GM21529 (cell line): ENCODE measurements at regions not wholly inside any gene's neighbourhood (a gene's known extent, or its start where the extent isn't known, plus 50 kb on each side); places are given as distances from the start of the nearest gene placed in this dataset.
A peak's percentile ranks its signal among the peaks of the same experiment; 100 is the strongest.

Source experiments
- ATAC-seq: cut with Tn5 transposase; IDR thresholded peaks from one replicate; pipeline ENCODE4 v1.9.1; 2021; ENCODE audit not compliant: unreplicated experiment

GRCh38 chr3:178258121-178258520 lies 278.1 kb upstream of the KCNMB2 start:
- ATAC-seq: no peak

- no peak for ATAC-seq
Measured at GRCh38 chr3:178259703-178260102, 276.5 kb upstream of the KCNMB2 start.

- no peak for ATAC-seq
Measured at GRCh38 chr3:178260887-178261565, 275.2 kb upstream of the KCNMB2 start.

- ATAC-seq: no peak
Measured at GRCh38 chr3:178263236-178263916, 272.9 kb upstream of the KCNMB2 start.

GRCh38 chr3:178267158-178267844 lies 268.9 kb upstream of the KCNMB2 start:
- no peak for ATAC-seq

GRCh38 chr3:178270838-178271237 lies 265.4 kb upstream of the KCNMB2 start:
- ATAC-seq: no peak

GRCh38 chr3:178271740-178272387 lies 264.4 kb upstream of the KCNMB2 start:
- no peak for ATAC-seq

- no peak for ATAC-seq
Measured at GRCh38 chr3:178272841-178273240, 263.4 kb upstream of the KCNMB2 start.

GRCh38 chr3:178274711-178275110 lies 261.5 kb upstream of the KCNMB2 start:
- no peak for ATAC-seq

GRCh38 chr3:178275311-178275710 lies 260.9 kb upstream of the KCNMB2 start:
- no peak for ATAC-seq

GRCh38 chr3:178275793-178276192 lies 260.4 kb upstream of the KCNMB2 start:
- ATAC-seq: no peak

GRCh38 chr3:178277605-178278004 lies 258.6 kb upstream of the KCNMB2 start:
- ATAC-seq: no peak

- no peak for ATAC-seq
Measured at GRCh38 chr3:178283561-178283960, 252.7 kb upstream of the KCNMB2 start.

GRCh38 chr3:178284181-178284580 lies 252.1 kb upstream of the KCNMB2 start:
- ATAC-seq: no peak

GRCh38 chr3:178288074-178288473 lies 248.2 kb upstream of the KCNMB2 start:
- ATAC-seq: no peak

GRCh38 chr3:178289544-178290160 lies 246.6 kb upstream of the KCNMB2 start:
- peak; percentile 66 for ATAC-seq

GRCh38 chr3:178291574-178292370 lies 244.5 kb upstream of the KCNMB2 start:
- no peak for ATAC-seq

GRCh38 chr3:178295292-178295912 lies 240.8 kb upstream of the KCNMB2 start:
- ATAC-seq: no peak

- ATAC-seq: no peak
Measured at GRCh38 chr3:178297199-178297598, 239.0 kb upstream of the KCNMB2 start.

GRCh38 chr3:178297740-178298139 lies 238.5 kb upstream of the KCNMB2 start:
- ATAC-seq: no peak
